Kasumi-1 (cell line): ENCODE measurements at regions not wholly inside any gene's neighbourhood (a gene's known extent, or its start where the extent isn't known, plus 50 kb on each side); places are given as distances from the start of the nearest gene placed in this dataset.

Experiments used
- DNase-seq, 2 experiments: peaks; one replicate each; lab custom pipeline; 2025; lab: John Stamatoyannopoulos, UW

GRCh38 chrX:44042116-44042515, 68.9 kb upstream of the NDP start:
- DNase-seq = no peak

GRCh38 chrX:44040406-44040805, 67.2 kb upstream of the NDP start:
- DNase-seq = no peak

DNA sequence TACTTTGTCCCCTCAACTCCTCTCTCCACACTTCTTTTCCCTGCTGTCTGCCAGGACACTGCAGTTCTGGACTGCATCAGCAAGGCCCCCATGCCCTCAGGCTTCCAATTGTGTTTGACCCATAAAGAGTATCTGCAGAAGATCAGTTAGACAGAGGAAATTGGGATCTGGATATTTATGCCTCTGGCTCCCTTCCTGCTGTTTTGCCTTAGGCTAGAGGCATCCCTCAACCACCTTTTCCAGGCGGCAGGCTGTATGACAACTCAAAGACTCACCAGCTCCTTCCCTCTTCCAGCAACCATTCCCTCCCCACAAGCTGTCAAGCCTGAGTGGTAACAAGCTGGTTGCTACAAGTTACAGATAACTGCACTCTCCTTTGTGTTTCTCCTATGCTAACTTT, 66.4 kb upstream of the NDP start:
- no peak for DNase-seq

DNA sequence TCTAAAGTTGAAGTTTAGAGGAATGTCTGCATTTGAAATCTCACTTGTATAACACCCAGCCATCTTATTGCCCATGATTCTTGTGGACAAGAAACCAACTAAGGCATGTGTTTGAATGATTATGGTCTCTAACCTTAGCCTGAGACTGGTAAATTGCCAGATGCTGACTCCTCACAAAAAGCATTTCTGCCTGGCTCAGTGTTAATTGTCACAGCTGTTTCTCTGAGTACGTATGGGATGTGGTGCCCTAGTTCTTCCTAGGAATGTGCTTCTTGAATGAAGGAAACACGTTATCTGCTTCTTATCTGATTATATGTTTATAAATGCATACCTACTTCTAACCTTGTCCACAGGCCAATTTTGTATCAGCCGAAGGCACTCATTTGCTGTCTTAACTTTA, 63.1 kb upstream of the NDP start:
- DNase-seq = no peak

GRCh38 chrX:44035571-44035970, 62.4 kb upstream of the NDP start:
- DNase-seq = no peak

DNA sequence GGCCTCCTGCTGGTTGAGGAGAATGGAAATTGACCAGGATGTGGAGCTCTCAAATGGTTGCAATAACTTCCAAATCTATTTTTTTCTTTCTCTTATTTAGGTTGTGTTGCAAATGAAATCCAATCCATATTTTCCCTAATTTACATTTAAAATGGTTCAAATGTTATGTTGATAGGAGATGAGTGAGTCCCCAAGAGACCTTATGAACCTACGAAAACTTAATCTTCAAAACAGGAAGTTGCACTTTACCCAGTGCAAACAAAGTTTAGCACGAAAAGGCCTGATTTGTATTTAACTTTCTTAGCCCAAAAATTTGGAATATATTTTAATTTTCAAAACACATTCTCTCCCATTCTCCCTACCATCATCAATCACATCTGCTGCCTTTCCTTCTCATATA, 59.3 kb upstream of the NDP start:
- DNase-seq = no peak

GRCh38 chrX:44025555-44025954, 52.4 kb upstream of the NDP start:
- peak in 1 of 2 experiments; percentile 6 for DNase-seq
